Activated B cell treated with CpG ODN at 0.5 μM for 24 hours (primary cell): ENCODE measurements at regions not wholly inside any gene's neighbourhood (a gene's known extent, or its start where the extent isn't known, plus 50 kb on each side); places are given as distances from the start of the nearest gene placed in this dataset.

Experiments used
- ATAC-seq: fragments of 200-7000 bp; cut with Tn5 transposase; one replicate; pipeline ENCODE4 v1.10.0; 2021; ENCODE audit warnings: low read depth, mild to moderate bottlenecking, moderate library complexity
- CTCF ChIA-PET: fragments of 350-600 bp; sonication (Branson Sonifier 250); formaldehyde crosslinking; loops from one replicate; lab custom pipeline; 2021; ENCODE audit warnings: antibody characterized with exemption; lab: Charles Lee
- POLR2A ChIA-PET: fragments of 350-600 bp; sonication (Branson Sonifier 250); formaldehyde crosslinking; loops from one replicate; lab custom pipeline; 2021; ENCODE audit warnings: antibody characterized with exemption; lab: Charles Lee
- DNase-seq: peaks from one replicate; pipeline ENCODE4 v3.0.0; 2022
- H3K27ac Mint-ChIP-seq: one replicate; pipeline ENCODE4 v1.8.0; 2020; ENCODE audit warnings: mixed read lengths
- H3K27me3 Mint-ChIP-seq: one replicate; pipeline ENCODE4 v1.8.0; 2021; ENCODE audit warnings: mixed read lengths
- H3K36me3 Mint-ChIP-seq: one replicate; pipeline ENCODE4 v1.8.0; 2021; ENCODE audit warnings: low read depth, mixed read lengths
- H3K4me1 Mint-ChIP-seq: one replicate; pipeline ENCODE4 v1.8.0; 2021; ENCODE audit warnings: mixed read lengths
- H3K4me3 Mint-ChIP-seq: one replicate; pipeline ENCODE4 v1.8.0; 2020; ENCODE audit warnings: mild to moderate bottlenecking, mixed read lengths
- H3K9me3 Mint-ChIP-seq: one replicate; pipeline ENCODE4 v1.8.0; 2020; ENCODE audit warnings: mixed read lengths
- CTCF ChIP-seq: fragments of 200-600 bp; IDR thresholded peaks from one replicate; pipeline ENCODE4 v1.8.0; 2022; ENCODE audit warnings: antibody characterized with exemption, mild to moderate bottlenecking
- intact Hi-C: fragments of 100-400 bp; cut with micrococcal nuclease; formaldehyde crosslinking; loops from one replicate; pipeline ENCODE4 v1.15.1; 2024

GRCh38 chr18:10062302-10063300 lies 148.8 kb downstream of the VAPA start:
- H3K9me3 Mint-ChIP-seq: no peaks in the 10 kb centered on the region
- CTCF ChIA-PET: interaction anchor here (0.7 kb wide), 1 partner anchor 31 kb away, joined by 3 read pairs; no protein-coding TSS in a partner anchor
- H3K4me3 Mint-ChIP-seq: no peak overlapping the region
- H3K4me1 Mint-ChIP-seq: peaks cover 5% of the 10 kb centered on the region
- no peak for TF ChIP-seq CTCF
- no peak overlapping the region for H3K27ac Mint-ChIP-seq
- no peak for DNase-seq
- intact Hi-C loops: no loop called here
- ATAC-seq: no peak
- peaks cover 17% of the 10 kb centered on the region for H3K27me3 Mint-ChIP-seq
- POLR2A ChIA-PET: no interaction called here
- H3K36me3 Mint-ChIP-seq: no peaks in the 10 kb centered on the region

- Mint-ChIP-seq H3K27ac (no peak overlapping the region), H3K36me3 (no peaks in the 10 kb centered on the region), H3K9me3 (no peaks in the 10 kb centered on the region), H3K4me1 (no peaks in the 10 kb centered on the region), H3K27me3 (peaks cover 17% of the 10 kb centered on the region), H3K4me3 (no peak overlapping the region)
- ChIA-PET CTCF (interaction anchor here (0.7 kb wide), 1 partner anchor 32 kb away, joined by 3 read pairs; no protein-coding TSS in a partner anchor), POLR2A (no interaction called here)
- DNase-seq: no peak
- intact Hi-C loops: no loop called here
- TF ChIP-seq CTCF: no peak
- ATAC-seq: no peak
Observed at GRCh38 chr18:10063489-10063888, 149.7 kb downstream of the VAPA start.

- DNase-seq: no peak
- Mint-ChIP-seq H3K27ac (no peak overlapping the region), H3K4me3 (no peak overlapping the region), H3K36me3 (no peaks in the 10 kb centered on the region), H3K4me1 (no peaks in the 10 kb centered on the region), H3K27me3 (peaks cover 16% of the 10 kb centered on the region), H3K9me3 (no peaks in the 10 kb centered on the region)
- TF ChIP-seq CTCF: no peak
- POLR2A ChIA-PET: no interaction called here
- intact Hi-C loops: no loop called here
- CTCF ChIA-PET: no interaction called here
- ATAC-seq: no peak
Observed at GRCh38 chr18:10064267-10064666, 150.5 kb downstream of the VAPA start.

GRCh38 chr18:10065296-10065695 lies 151.5 kb downstream of the VAPA start:
- TF ChIP-seq CTCF: no peak
- ATAC-seq (no peak), DNase-seq (no peak)
- H3K4me1 Mint-ChIP-seq: no peaks in the 10 kb centered on the region
- H3K27ac Mint-ChIP-seq: no peak overlapping the region
- H3K9me3 Mint-ChIP-seq: no peaks in the 10 kb centered on the region
- ChIA-PET POLR2A (no interaction called here), CTCF (no interaction called here)
- no peak overlapping the region for H3K4me3 Mint-ChIP-seq
- H3K27me3 Mint-ChIP-seq: peaks cover 12% of the 10 kb centered on the region
- intact Hi-C loops: no loop called here
- H3K36me3 Mint-ChIP-seq: no peaks in the 10 kb centered on the region
